HS-27A (cell line): ENCODE measurements at regions not wholly inside any gene's neighbourhood (a gene's known extent, or its start where the extent isn't known, plus 50 kb on each side); places are given as distances from the start of the nearest gene placed in this dataset.

Experiments used
- DNase-seq: peaks from one replicate; pipeline ENCODE4 v3.0.0-alpha.2; 2012; ENCODE audit warnings: low read depth, missing footprints

DNA sequence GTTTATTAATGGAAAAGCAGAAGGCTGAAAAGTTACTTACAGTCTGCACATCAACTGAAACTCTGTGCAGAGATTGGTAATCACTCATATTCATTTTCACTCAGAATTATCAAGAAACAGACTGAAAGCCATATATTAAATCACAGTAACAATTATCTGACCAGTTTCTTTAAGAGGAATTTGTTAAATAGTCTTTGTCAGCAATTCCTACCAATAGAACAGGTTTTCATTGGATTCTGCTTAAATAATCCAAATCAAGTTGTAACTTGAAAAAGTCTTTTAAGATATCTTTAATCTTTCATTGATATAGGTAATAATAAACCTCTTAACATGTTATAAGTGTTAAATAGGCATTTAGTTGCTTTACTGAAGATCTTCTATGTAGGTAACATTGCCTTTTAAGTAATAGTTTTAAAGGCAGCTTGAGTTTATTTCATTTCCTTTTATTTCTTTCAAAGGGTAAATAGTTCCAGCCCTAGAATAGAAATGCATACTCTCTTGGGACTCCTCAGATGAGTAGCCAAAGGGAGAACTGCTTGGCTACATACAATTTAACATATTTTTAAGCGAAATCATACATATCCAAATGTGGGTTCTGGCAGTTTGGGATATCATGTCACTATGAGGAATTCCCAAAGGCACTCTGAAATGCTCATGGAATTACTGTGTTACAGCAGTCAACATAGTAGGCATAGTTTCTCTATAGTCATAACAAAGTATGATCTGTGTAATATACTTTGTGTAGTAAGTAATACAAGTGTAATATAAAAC, 326.0 kb upstream of the SPRY2 start:
- no peak for DNase-seq

DNA sequence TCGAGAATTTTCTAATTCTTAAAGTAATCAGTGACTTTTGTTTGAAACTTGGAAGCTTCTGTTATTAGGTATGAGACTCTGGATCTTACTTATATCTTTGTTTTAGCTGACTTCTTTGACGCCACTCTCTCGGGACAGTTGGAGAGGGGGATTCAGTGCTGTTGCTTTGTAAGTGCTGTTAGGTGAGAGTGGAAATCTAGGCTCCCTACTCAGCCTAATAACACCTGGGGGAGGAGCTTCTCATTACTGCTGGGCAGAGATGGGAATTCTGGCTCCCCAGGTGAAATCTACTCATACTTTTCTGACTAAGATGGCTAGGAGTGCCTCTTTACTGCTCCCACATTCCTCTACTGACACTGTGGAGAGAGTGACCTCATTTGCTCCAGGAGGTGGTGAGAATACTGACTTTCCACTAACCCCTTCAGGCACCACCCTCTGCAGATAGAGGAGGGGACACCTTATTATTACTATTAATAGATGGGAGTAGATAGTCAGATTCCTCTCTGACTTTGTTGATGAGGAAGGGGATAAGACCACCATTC, 324.9 kb upstream of the SPRY2 start:
- no peak for DNase-seq

DNA sequence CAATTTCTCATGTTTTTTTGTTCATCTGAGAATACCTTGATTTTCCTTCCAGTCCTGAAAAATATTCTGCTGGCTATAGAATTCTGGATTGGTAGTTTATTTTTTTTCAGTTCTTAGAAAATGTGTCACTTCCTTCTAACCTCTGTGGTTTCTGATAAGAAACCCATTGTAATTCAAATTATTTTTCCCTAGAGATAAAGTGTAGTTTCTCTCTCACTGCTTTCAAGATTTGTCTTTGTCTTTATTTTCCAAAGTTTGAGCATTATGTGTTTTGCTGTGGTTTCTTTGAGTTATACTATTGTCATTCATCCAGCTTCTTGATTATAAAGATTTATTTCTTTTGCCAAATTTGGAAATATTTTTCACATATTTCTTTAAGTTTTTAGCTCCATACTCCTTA, 324.0 kb upstream of the SPRY2 start:
- no peak for DNase-seq

DNA sequence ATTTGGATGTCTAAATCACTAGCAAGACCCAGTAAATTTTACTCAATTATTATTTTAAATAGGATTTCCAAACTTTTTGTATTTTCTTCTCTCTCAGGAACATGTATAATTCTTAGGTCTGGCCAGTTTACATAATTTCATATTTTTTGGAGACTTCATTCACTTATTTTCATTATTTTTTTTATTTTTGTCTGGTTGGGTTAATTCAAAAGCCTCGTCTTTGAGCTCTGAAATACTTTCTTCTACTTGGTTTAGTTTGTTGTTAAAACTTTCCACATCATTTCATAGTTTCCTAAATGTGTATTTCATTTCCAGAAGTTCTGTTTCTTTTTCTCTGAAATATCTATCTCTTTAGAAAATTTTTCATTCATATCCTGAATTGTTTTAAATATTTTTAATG, 322.9 kb upstream of the SPRY2 start:
- DNase-seq, result no peak

DNA sequence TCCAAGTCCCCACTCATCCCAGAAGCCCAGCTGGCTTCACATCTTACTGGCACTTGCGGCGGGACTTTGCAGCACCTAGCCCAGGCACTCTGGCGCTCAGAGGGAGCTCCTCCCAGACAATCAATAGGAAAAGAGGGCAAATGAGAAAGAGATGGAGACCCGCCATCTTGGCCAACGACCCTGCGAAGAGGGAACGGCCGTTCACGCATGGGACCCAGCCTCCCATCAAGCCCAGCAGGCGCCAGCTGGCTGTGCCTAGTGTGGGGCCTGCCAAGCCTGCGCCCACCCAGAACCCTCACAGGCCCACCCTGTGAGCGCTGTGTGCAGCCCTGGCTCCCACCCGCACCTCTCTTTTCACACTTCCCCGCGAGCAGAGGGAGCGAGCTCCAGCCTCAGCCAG, 317.8 kb upstream of the SPRY2 start:
- DNase-seq, result no peak

DNA sequence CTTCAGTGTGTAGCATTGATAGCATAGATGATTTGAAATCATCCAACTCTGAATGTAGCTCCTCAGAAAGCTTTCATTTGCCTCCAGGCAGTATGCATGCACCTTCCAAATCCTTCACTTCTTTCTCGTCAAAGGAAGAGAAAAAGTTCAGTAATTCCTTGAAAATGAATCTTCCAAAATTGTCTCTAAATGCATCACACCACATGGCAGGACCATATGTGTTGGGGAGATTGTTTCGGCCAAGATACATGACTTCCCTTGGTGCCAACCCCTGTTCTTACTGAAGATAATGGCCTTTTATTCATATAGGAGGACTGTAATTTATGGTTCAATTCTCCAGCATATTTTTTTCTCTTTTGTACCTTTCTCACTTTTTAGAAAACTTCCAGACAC, 315.6 kb upstream of the SPRY2 start:
- no peak for DNase-seq

DNA sequence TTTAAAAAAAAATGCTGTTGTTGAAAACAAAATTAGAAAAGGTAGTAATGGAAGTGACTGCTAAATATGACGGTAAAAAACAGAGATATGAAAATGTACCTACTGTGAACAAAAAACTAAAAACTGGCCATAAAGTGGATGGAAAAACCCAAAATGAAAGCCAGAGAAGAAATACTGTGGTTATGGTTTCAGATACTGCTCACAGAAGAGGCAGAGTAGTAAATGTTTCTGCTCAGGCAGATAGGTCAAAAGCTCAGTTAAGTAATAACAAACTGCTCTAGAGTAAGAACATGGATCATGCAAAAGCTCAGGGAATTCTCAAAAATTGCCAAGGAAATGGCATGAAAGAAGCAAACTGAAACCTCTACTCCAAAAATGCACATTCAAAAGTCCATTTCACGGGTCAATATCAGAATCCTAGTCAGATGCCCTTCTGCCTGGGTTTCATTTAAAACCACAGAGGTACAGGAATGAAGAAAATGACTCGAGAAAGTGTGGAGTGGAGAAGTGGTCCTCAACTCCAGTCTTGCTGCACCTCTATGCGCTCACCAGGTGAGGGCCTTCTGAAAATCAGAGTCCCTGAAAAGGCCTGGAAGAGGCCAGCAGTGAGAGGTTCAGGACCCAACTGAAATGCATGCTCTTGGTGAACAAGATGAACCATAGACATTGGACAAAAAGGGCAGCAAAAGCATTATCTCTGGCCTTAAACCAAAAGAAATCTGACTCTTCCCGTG, 315.0 kb upstream of the SPRY2 start:
- no peak for DNase-seq

DNA sequence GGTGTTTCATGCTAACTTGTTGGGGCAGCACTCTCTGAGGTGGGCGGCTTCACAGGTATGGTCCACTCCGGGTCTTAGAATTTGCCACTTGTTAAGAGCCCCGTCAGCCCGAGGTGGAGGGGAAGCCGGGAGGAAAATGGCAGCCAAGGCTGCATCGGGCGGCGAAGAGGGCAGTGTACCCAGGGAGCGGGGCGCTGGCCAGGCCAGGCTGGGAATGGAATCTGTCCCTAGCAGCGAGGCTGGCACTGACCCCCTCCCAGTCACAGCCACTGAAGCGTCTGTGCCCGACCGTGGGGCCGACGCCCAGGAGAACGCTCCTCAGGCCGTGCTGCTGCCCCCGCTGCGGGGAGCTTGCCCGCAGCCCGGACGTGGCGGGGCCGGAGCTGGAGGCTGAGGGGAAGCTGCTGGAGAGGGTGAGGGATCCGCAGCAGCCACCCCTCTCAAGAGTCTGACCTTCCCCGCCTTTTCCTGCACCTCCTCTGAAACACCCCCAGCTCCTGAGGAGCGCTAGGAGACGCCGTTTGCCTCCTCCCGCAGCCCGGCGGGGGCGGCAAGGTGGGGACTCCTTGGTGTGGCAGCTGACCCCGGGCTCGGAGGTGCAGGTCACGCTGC, 313.8 kb upstream of the SPRY2 start:
- no peak for DNase-seq

DNA sequence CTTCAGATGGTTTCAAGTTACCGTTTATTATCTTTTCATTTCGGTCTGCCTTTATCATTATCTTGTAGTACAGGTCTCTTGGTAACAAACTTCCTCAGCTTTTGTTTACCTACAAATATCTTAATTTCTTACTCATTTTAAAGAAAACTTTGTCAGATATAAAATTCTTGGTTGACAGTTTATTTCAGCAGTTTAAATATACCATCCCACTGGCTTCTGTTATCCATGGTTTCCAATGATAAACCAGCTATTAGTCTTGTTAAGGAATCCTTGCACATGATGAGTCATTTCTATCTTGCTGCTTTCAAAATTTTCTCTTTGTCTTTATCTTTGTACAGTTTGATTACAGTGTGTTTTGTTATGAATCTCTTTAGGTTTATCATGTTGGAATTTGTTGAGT, 308.3 kb upstream of the SPRY2 start:
- no peak for DNase-seq

DNA sequence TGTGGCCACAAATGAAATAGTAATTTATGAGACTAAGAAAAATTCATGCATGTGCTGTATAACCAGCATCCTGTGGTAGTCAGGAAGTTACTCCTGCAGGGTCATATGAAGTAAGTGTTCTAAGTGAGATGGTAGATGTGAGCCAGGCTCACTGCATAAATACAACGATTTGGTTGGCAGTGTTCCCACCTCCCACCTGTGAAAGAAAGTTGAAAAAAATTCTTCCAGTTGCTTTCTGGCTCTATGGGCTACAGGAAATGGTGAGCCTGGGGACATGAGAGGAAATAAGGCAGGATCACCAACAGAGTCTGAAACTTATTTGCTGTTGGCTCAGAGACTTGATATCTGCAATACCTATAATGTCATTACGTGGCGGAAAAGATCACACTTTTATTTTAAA, 301.7 kb upstream of the SPRY2 start:
- DNase-seq, result no peak

DNA sequence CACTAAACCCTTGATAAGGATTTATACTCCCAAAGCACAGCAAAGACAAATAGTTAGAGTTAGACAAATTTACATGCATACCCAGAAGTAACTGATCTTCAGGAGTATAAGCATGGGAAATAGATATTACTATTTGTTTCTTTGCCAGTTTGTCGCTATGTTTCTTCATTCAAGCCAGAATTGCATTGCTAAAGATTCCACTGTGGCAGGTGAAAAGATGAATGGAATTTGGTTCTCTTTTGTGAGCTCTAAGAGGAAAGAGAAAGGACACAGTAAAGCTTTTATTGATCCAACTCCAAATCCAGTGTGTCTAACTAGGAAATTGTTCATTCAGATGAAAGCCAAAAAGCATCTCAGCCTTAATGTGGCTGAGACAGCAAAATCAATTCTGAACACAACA, 292.3 kb upstream of the SPRY2 start:
- DNase-seq, result no peak

DNA sequence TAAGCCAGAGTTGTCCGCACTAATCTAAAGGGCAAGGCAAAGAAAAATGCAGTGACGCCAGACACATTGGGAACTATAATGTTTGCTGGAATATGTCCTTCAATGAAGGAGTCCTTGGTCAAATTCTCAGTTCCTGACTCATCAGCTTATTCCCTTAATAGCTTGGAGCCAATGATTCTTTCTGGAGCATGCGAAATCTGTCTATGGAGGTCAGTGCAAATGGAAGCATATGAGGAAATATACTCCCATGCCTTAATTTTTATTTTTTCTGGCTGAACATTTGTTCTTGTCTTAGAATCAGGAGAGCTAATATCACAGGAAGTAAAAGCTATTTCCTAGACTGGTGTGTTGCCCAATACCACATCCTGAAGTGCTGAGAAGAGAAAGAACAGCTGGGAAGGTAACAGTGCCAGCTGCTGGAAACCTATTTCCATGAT, 289.8 kb upstream of the SPRY2 start:
- no peak for DNase-seq

DNA sequence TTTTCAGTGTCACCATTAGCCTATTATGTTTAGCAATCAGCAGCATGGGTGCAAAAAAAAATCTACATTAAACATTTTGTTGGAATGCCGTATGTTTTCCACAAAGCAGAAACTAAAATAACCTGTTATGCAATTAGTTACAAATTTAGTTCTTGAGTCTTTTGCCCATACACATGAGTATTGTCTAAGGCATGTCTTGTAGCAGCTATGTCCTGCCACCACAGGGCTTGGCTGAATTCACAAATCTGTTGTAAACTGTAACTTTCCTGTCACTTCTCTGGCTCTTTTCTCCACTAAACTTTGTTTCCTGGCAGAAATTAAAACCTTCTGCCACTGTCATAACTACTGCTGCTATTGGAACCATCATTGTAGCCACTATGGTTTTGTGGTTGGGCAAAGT, 277.9 kb upstream of the SPRY2 start:
- no peak for DNase-seq

DNA sequence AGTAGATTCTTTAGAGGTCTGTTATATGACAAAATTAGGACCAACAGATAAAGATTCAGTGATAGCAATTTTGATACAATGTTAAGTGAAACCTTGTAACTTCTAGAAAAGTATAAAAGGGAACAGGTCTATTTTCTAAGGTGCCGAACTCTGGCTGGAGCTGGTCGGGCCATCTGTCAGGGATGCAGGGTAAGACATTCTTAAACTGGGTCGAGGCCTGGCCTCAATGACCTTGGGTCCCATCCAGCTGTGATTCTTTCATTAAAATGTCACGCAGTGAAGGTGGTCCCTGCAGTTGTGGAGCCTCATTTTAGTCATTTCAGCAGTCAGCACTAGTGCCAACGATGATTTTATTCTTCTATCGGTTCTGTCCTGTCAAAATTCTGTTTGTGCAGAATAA, 271.9 kb upstream of the SPRY2 start:
- no peak for DNase-seq

DNA sequence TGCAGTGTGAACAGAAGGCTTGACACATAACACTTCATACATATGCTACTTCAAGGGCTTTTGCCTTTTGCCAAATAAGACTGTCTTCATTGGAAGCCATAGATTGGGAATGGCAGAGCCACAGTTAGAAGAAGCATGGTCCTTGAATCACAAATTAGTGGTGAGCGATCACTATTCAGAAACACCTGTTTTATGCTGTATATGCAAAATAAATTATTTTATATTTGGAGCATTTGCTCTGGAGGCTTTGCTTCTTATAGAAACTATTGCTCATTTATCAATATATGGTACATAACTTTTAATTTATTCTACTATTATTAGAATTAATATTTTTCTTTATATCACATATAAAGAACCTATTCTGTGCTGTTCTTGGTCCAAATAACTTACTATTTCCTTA, 270.4 kb upstream of the SPRY2 start:
- no peak for DNase-seq

DNA sequence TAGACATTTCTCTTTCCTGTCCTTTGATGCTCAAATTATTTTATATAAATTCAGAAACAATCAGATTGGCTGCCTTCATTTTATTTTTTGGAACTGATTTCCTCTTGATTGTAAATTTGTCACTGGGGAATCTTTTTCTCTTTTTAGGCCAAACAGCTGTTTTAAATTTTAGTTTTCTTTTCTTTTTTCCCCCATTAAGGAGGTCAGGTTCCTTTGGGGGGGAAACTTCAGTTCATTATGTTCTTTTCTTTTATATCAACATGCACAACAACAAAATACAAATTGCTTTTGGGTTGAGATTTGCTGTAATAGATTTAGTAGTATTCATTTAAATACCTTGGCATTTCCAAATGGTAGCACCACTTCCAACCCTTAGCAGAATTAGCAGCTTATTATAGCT, 264.8 kb upstream of the SPRY2 start:
- DNase-seq, result no peak

DNA sequence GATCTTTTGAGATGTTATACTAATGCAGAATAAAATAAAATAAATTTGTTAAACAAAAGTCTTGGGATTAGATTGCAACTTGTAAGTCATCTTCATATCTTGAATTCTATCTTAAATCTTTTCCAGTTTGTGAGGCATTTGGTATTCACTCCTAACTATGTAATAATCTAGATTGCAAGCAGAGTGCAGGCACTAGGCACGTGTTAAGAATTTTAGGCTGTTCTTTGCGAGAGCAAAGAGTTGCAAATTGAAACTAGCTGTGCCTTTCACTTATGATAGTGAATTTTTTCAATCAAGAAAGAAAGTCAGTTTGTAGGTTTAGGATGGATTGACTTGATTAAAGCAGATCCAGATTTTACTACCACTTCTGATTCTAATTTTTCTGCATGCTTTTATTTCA, 264.1 kb upstream of the SPRY2 start:
- DNase-seq, result no peak

DNA sequence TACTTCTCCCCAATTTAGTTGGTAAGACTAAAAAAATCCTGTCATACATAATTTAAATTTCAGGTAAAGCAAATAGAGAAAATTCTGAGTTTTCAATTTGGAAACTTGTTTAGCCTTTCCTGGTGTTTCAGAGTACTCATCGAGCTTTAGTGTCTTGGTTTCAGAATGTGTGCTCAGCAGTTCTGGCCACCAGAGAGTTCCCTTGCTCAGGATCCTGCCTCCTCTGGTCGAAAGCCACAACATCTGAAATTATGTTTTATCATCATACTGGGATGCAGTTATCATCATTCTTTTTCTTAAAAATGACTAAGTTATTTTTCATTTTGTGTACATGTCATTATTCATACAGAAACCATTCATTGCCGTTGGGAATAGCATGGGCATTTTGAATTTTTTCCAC, 263.2 kb upstream of the SPRY2 start:
- no peak for DNase-seq

DNA sequence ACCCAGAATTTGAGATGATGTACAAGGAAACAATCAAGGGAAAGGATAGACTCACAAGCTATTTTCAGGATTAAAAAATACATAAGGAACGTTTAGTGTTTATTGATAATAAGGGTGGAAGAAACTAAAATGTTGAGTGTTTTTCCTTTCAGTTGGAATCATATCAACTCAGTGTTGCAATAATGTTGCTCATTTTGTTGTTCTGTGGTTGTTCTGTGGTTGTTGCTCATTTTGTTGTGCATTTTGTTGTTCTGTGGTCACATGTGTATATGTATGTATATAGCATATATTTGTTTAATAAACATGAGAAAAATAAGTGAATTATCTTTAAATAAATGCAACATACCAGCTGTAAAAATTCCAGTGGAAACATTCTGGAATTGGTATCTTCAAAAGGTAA, 262.4 kb upstream of the SPRY2 start:
- no peak for DNase-seq

DNA sequence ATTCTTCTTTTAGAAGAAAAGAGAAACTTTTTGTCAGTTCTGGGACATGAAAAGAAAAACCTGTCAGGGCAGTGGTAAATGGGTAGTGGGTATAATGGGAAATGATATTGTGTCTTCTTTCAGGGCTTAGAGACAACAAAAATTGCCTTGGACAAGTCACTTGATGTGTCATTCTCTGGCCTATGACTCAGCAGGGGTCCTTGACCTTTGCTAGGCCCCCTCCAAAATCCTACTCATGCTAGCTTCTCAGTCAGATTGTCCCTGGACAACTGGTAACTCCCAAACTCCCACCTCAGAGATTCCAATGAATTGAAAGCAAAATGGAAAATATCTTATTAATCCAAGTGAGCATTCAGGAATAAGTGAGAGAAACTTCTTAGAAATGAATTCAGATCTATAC, 258.8 kb upstream of the SPRY2 start:
- no peak for DNase-seq

DNA sequence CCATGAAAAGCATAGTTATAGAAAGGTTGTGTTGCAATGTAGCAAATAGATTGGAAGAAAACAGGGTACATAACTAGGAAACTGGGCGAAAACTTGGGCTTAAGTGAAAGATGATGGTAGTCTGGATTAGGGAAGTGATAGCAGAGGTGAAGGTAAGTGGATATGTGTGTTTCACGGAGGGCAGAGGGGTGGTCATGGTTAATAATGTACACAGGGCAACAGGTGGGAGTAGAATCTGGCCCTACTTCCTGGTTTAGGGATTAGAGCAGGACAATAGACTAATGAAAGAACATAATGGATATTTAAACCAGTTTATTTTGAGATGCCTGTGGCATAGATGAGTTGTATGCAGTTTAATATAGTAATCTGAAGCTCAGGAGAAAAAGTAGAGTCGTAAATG, 257.3 kb upstream of the SPRY2 start:
- no peak for DNase-seq

DNA sequence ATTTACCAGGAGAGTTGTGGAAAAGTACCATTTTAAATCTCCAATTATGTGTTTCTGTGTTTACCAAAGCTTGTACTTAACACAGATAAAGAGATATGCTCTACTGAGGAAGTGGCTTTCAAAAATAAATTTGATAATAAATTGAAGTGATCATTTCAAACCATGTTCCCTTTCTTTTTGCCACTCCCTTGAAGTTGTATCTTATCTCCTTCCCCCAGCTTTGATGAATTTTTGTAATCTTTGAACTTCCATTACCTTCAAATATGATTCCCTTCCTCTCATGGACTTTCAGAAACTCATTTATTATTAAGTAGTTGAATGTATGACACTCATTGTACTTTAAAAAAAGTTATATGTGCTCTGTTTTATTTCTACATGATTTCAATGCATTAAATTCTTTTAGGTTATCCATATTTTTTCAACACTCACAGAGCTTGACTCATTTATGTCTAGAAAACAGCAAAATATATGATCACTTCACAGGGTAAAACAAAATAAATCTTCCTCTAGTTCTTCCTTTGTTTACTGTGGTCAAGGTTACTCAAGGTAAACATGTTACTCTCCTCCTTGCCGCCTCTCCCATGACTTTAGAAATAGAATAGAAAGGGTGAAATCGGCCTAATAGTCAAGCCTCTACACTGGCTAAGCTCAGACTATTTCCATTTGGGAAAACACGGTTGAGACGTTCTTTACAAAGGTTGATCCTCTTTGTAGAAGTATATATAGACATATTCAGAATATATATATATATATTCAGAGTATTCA, 251.2 kb upstream of the SPRY2 start:
- no peak for DNase-seq
